IMR-90 (cell line): ENCODE measurements at regions not wholly inside any gene's neighbourhood (a gene's known extent, or its start where the extent isn't known, plus 50 kb on each side); places are given as distances from the start of the nearest gene placed in this dataset.

Experiments
- ATAC-seq: fragments of 200-7000 bp; cut with Tn5 transposase; 2 replicates; pipeline ENCODE4 v1.9.1; 2020; ENCODE audit warnings: low read depth, mild to moderate bottlenecking, moderate library complexity
- BruUV-seq: library from RNA; stranded (reverse); fragments of 400-500 nt; replicated peaks from 2 replicates; lab custom pipeline; 2021; lab: Mats Ljungman, UMichigan
- CTCF ChIA-PET: fragments of 300-600 bp; formaldehyde crosslinking; extraction: SDS; loops from one replicate; lab custom pipeline; 2021; ENCODE audit warnings: antibody characterized with exemption; lab: Yijun Ruan, JAX
- POLR2A ChIA-PET: fragments of 300-600 bp; sonication (Branson Sonifier 250); formaldehyde crosslinking; loops from one replicate; lab custom pipeline; 2022; ENCODE audit warnings: antibody characterized with exemption; ENCODE audit not compliant: unreplicated experiment; lab: Charles Lee
- DNase-seq: peaks from one replicate; pipeline ENCODE4 v3.0.0; 2013
- H2AFZ ChIP-seq: replicated peaks from 2 replicates; pipeline ENCODE3; 2013; ENCODE audit warnings: low read length, mild to moderate bottlenecking; ENCODE audit not compliant: poor library complexity
- H2AK5ac ChIP-seq: 2 replicates; pipeline ENCODE4 v1.6.1; 2013; ENCODE audit warnings: low read depth, low read length, inconsistent platforms
- H2AK9ac ChIP-seq: replicated peaks from 2 replicates; pipeline ENCODE3; 2013; ENCODE audit warnings: mild to moderate bottlenecking, low read depth, low read length, moderate library complexity; ENCODE audit not compliant: poor library complexity
- H2BK120ac ChIP-seq: 2 replicates; pipeline ENCODE4 v1.6.1; 2013; ENCODE audit warnings: low read depth, low read length, inconsistent platforms
- H2BK15ac ChIP-seq: 3 replicates; pipeline ENCODE4 v1.6.1; 2013; ENCODE audit warnings: low read depth, low read length, inconsistent platforms
- H2BK20ac ChIP-seq: 2 replicates; pipeline ENCODE4 v1.6.1; 2013; ENCODE audit warnings: low read depth, mild to moderate bottlenecking, inconsistent platforms, low read length, moderate library complexity
- H2BK5ac ChIP-seq: 2 replicates; pipeline ENCODE4 v1.6.1; 2013; ENCODE audit warnings: mild to moderate bottlenecking, low read depth, low read length, inconsistent platforms; ENCODE audit not compliant: poor library complexity, severe bottlenecking
- H3K14ac ChIP-seq: replicated peaks from 2 replicates; pipeline ENCODE4 v1.6.1; 2013; ENCODE audit warnings: low read depth, low read length, inconsistent platforms
- H3K18ac ChIP-seq: 2 replicates; pipeline ENCODE4 v1.6.1; 2013; ENCODE audit warnings: low read depth, low read length, control low read depth
- H3K23ac ChIP-seq: 2 replicates; pipeline ENCODE4 v1.6.1; 2013; ENCODE audit warnings: low read depth, low read length, inconsistent platforms
- H3K27ac ChIP-seq: 2 replicates; pipeline ENCODE4 v1.5.1; 2013; ENCODE audit warnings: mild to moderate bottlenecking, control low read depth, low read length; ENCODE audit not compliant: insufficient read depth
- H3K27me3 ChIP-seq: 2 replicates; pipeline ENCODE4 v1.6.1; 2013; ENCODE audit warnings: low read length; ENCODE audit not compliant: control insufficient read depth, insufficient read depth
- H3K36me3 ChIP-seq: 2 replicates; pipeline ENCODE4 v1.6.1; 2013; ENCODE audit warnings: low read length, mixed read lengths; ENCODE audit not compliant: control insufficient read depth, insufficient read depth
- H3K4ac ChIP-seq: 2 replicates; pipeline ENCODE4 v1.6.1; 2013; ENCODE audit warnings: low read depth, low read length, inconsistent platforms
- H3K4me1 ChIP-seq: 2 replicates; pipeline ENCODE4 v1.6.1; 2013; ENCODE audit warnings: low read length, mixed read lengths; ENCODE audit not compliant: control insufficient read depth, insufficient read depth
- H3K4me2 ChIP-seq: 2 replicates; pipeline ENCODE4 v1.6.1; 2013; ENCODE audit warnings: low read depth, mild to moderate bottlenecking, control low read depth, low read length, moderate library complexity
- H3K4me3 ChIP-seq: 2 replicates; pipeline ENCODE4 v1.5.1; 2013; ENCODE audit warnings: low read depth, mild to moderate bottlenecking, control low read depth, low read length, moderate library complexity; ENCODE audit not compliant: insufficient read depth
- H3K56ac ChIP-seq: 2 replicates; pipeline ENCODE4 v1.6.1; 2013; ENCODE audit warnings: low read length, inconsistent platforms; ENCODE audit not compliant: insufficient read depth; ENCODE audit errors: extremely low read depth
- H3K79me1 ChIP-seq, 2 experiments: 2 replicates each; pipeline ENCODE4 v1.6.1; 2013; ENCODE audit warnings: low read length in 2 of 2, inconsistent platforms in 1 of 2, low read depth in 1 of 2
- H3K9ac ChIP-seq: 2 replicates; pipeline ENCODE4 v1.6.1; 2013; ENCODE audit warnings: low read depth, low read length, control low read depth
- H3K9me1 ChIP-seq: 2 replicates; pipeline ENCODE4 v1.6.1; 2013; ENCODE audit warnings: low read length, inconsistent platforms; ENCODE audit not compliant: insufficient read depth
- H3K9me3 ChIP-seq: 2 replicates; pipeline ENCODE4 v1.6.1; 2013; ENCODE audit warnings: low read length; ENCODE audit not compliant: control insufficient read depth, insufficient read depth
- H4K20me1 ChIP-seq: 2 replicates; pipeline ENCODE4 v1.6.1; 2013; ENCODE audit warnings: low read length, inconsistent platforms; ENCODE audit not compliant: insufficient read depth
- H4K5ac ChIP-seq: 2 replicates; pipeline ENCODE4 v1.6.1; 2013; ENCODE audit warnings: mild to moderate bottlenecking, low read depth, low read length, control low read depth
- H4K8ac ChIP-seq, 2 experiments: 2 replicates each; pipeline ENCODE4 v1.6.1; 2013; ENCODE audit warnings: low read depth in 2 of 2, low read length in 2 of 2, control low read depth in 1 of 2, inconsistent platforms in 1 of 2
- H4K91ac ChIP-seq: 2 replicates; pipeline ENCODE4 v1.6.1; 2013; ENCODE audit warnings: low read depth, low read length, inconsistent platforms; ENCODE audit not compliant: insufficient read depth
- MAZ ChIP-seq: IDR thresholded peaks from 2 replicates; pipeline ENCODE4 v1.6.1; 2012; ENCODE audit warnings: low read depth, mild to moderate bottlenecking, low read length, improper control_type of control experiment, moderate library complexity, borderline replicate concordance
- RAD21 ChIP-seq: IDR thresholded peaks from 2 replicates; pipeline ENCODE4 v1.6.1; 2012; ENCODE audit warnings: low read length, improper control_type of control experiment
- WGBS, 2 experiments: methylation state at CpG; one replicate each; pipeline versions ENCODE4 v1.1.5 to v1.1.7; 2013; ENCODE audit warnings: missing lambda C conversion rate in 2 of 2; ENCODE audit not compliant: insufficient read length in 1 of 2; ENCODE audit errors: extremely low coverage in 2 of 2; 5-methylcytosine and 5-hydroxymethylcytosine counted together
- dilution Hi-C: fragments of 300-500 bp; cut with HindIII; formaldehyde crosslinking; loops from one replicate; pipeline ENCODE4 v1.14.3; 2018; ENCODE audit warnings: low sequenced_read_pairs; ENCODE audit not compliant: unreplicated experiment
- in situ Hi-C: fragments of 300-500 bp; cut with MboI; formaldehyde crosslinking; loops from 3 replicates; pipeline ENCODE4 v1.14.3; 2019; ENCODE audit warnings: low sequenced_read_pairs, inconsistent platforms, mixed read lengths
- intact Hi-C: fragments of 100-400 bp; cut with micrococcal nuclease; formaldehyde crosslinking; loops from 2 replicates; pipeline ENCODE4 v1.10.0; 2022
- TF ChIP-seq, protein P1 (sequence below): fragments of 150-350 bp; IDR thresholded peaks from 2 replicates; pipeline ENCODE4 v1.6.1; 2017; ENCODE audit warnings: mild to moderate bottlenecking, antibody characterized with exemption, low read length, low read depth

DNA sequence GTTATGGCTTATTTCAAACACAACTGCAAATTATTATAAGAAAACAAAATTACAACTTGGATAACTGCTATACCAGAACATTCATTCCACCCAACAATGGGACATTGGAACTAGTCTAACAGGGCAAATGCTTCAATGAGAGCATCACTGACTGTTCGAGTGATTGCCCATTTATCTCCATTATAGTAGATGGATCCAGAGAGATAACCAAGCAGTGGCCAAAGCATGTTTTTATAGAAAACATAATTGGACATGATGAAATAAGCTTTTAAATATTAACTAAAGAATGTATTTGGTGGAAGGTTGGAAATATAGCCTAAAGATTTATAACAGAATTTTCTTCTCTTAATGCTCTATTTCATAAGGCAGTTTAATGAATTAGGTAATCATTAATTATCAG, 634.8 kb downstream of the NUP35 start:
- Histone ChIP-seq H4K5ac (no peak overlapping the region), H3K27me3 (no peaks in the 10 kb centered on the region), H3K9ac (no peak overlapping the region), H2AK5ac (no peak overlapping the region), H2AFZ (no peak overlapping the region), H3K4me3 (no peak overlapping the region), H3K27ac (no peak overlapping the region), H3K23ac (no peak overlapping the region), H2BK5ac (no peak overlapping the region), H4K91ac (no peak overlapping the region), H3K4me1 (no peaks in the 10 kb centered on the region), H4K20me1 (no peaks in the 10 kb centered on the region), H2BK20ac (no peak overlapping the region), H3K9me1 (no peaks in the 10 kb centered on the region), H2BK15ac (no peak overlapping the region), H3K4me2 (no peak overlapping the region), H3K79me1 (no peaks in the 10 kb centered on the region), H3K36me3 (no peaks in the 10 kb centered on the region), H4K8ac (no peak overlapping the region), H3K56ac (no peak overlapping the region), H3K9me3 (peaks cover 5% of the 10 kb centered on the region), H3K18ac (no peak overlapping the region), H2AK9ac (no peak overlapping the region), H3K4ac (no peak overlapping the region), H3K14ac (no peak overlapping the region), H2BK120ac (no peak overlapping the region)
- TF ChIP-seq RAD21 (no peak), MAZ (no peak)
- TF ChIP-seq, protein P1, sequence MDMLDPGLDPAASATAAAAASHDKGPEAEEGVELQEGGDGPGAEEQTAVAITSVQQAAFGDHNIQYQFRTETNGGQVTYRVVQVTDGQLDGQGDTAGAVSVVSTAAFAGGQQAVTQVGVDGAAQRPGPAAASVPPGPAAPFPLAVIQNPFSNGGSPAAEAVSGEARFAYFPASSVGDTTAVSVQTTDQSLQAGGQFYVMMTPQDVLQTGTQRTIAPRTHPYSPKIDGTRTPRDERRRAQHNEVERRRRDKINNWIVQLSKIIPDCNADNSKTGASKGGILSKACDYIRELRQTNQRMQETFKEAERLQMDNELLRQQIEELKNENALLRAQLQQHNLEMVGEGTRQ: no peak
- POLR2A ChIA-PET: no interaction called here
- in situ Hi-C loops (no loop called here), dilution Hi-C loops (no loop called here), intact Hi-C loops (no loop called here)
- no CpG with 5 or more reads among the region's 1 CpG for WGBS, 2 experiments
- CTCF ChIA-PET: no interaction called here
- ATAC-seq (no peak), DNase-seq (no peak)
- no TSS peak for BruUV-seq
